ENCODE measurements at regions not wholly inside any gene's neighbourhood (a gene's known extent, or its start where the extent isn't known, plus 50 kb on each side); places are given as distances from the start of the nearest gene placed in this dataset.

GRCh38 chr1:19011845-19012231 lies 55.4 kb upstream of the IFFO2 start:
- DNase-seq (ENCODE audit: low spot score) = no peak
- peak overlapping the region; percentile 45 for H3K4me3 ChIP-seq
- TF ChIP-seq, protein P1, sequence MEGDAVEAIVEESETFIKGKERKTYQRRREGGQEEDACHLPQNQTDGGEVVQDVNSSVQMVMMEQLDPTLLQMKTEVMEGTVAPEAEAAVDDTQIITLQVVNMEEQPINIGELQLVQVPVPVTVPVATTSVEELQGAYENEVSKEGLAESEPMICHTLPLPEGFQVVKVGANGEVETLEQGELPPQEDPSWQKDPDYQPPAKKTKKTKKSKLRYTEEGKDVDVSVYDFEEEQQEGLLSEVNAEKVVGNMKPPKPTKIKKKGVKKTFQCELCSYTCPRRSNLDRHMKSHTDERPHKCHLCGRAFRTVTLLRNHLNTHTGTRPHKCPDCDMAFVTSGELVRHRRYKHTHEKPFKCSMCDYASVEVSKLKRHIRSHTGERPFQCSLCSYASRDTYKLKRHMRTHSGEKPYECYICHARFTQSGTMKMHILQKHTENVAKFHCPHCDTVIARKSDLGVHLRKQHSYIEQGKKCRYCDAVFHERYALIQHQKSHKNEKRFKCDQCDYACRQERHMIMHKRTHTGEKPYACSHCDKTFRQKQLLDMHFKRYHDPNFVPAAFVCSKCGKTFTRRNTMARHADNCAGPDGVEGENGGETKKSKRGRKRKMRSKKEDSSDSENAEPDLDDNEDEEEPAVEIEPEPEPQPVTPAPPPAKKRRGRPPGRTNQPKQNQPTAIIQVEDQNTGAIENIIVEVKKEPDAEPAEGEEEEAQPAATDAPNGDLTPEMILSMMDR (IDR thresholded peaks at IDR 0.05) = no peak
- peak overlapping the region; percentile 75 to 94 for H3K27ac ChIP-seq

GRCh38 chr1:19010995-19011844 lies 54.7 kb upstream of the IFFO2 start:
- peak; percentile 93 for DNase-seq (ENCODE audit: low spot score)
- TF ChIP-seq, protein P1 (IDR thresholded peaks at IDR 0.05) = no peak
- Histone ChIP-seq H3K27ac (peak overlapping the region; percentile 75 to 94), H3K4me3 (peak overlapping the region; percentile 45)

DNA sequence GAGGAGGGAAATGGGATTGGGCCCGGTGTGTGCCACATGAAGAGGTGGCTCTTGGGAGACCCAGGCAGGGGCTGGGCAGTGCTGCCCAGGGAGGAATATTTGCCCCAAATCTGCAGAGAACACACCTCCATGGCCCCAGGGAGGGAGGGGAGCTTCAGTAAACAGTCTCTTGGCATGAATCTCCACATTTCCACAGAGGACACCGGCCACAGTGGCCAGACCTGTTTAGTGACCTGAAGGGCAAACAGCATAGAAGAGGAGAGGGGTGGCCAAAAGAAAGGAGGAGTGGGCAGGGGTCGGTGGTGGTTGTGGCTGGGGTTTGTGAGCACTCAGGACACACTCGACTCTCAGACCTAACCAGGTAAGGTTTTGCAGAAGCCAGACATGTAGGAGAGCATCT lies 54.0 kb upstream of the IFFO2 start:
- TF ChIP-seq, protein P1 (IDR thresholded peaks at IDR 0.05) = no peak
- no peak for DNase-seq (ENCODE audit: low spot score)
- peak overlapping the region; percentile 45 for H3K4me3 ChIP-seq
- peak overlapping the region; percentile 75 to 94 for H3K27ac ChIP-seq

DNA sequence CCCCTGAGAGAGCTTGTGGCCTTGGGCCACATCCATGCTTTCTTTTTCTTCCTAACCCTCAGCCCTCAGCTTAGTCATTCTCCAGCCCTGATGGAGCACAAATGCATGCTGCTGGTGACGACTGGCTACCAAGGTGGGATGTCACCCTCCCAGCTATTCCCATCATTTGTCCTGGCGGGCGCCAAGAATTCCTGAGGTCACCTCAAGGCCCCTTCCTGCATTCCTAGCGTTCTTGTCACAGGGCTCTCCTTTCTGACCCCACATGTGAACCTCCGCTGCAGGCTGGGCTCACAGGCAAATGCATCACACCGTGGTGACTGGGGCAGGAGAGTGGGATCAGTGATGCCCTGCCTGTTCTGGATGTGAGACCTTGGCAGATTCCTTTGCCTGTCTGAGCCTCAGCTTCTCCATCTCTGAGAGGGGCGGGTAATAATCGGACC lies 53.4 kb upstream of the IFFO2 start:
- TF ChIP-seq, protein P1 (IDR thresholded peaks at IDR 0.05) = no peak
- Histone ChIP-seq H3K27ac (peak overlapping the region; percentile 75 to 94), H3K4me3 (no peak overlapping the region)
- no peak for DNase-seq (ENCODE audit: low spot score)

- Histone ChIP-seq H3K27ac (peak overlapping the region in 1 of 2 donors; percentile 94), H3K4me3 (no peak overlapping the region)
- no peak for DNase-seq (ENCODE audit: low spot score)
- TF ChIP-seq, protein P1 (IDR thresholded peaks at IDR 0.05) = no peak
These were observed 52.8 kb upstream of the IFFO2 start for GRCh38 chr1:19009126-19009881.

DNA sequence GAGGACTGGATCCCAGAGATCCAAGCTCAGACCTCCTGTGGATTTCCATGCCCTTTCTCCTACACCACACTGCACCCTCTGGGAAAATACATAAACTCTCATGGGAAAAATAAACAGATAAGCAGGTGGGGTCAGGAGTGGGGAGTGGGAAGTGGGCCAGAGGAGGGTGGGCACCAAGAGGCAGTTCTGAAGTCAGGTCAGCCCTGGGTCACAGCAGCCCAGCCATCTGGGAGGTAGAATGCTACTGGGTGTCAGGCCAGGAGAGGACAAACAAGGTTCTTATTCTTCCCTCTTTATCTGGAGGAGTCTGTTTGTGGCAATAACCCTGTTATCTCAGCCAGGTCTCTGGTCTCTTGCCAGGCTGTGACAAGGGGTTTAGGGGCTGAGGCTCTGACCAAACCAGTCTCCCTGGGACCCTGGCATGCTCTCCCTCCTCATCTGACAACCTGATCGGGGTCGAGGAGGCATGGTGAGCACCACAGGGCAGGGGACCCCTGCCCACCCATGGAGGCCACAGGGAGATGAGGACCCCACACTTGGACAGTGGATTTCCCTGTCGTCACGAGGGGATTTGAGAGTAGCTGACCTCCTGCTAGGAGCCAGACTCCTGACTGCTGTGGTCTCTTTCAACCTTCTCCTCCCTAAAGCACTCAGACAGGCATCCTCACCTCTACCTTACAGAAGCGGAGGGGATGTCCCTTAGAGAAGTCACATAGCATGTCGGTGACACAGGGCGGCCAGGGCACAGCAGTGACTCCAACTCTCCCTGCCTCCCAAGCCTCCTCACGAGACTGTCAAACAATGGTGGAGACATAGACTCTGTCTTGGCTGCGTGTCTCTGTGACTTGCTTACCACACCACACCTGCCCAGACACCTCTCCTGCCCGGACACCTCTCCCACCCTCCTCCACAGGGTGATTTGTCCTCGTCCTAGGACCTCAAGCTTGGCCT lies 51.3 kb upstream of the IFFO2 start:
- TF ChIP-seq, protein P1 (IDR thresholded peaks at IDR 0.05) = no peak
- H3K4me3 ChIP-seq = no peak overlapping the region

More for the DNA sequence above, 51.3 kb upstream of the IFFO2 start:
- DNase-seq (ENCODE audit: low spot score) = no peak
- H3K27ac ChIP-seq = no peak overlapping the region

Data from coronary artery (tissue), 2 donors.